Keratinocyte (primary cell): ENCODE measurements at regions not wholly inside any gene's neighbourhood (a gene's known extent, or its start where the extent isn't known, plus 50 kb on each side); places are given as distances from the start of the nearest gene placed in this dataset.

Experiments used
- DNase-seq: peaks from one replicate; pipeline ENCODE4 v3.0.0-alpha.2; 2011; ENCODE audit warnings: low read depth, missing footprints, low spot score
- FAIRE-seq: peaks from 2 replicates; lab custom pipeline; 2011; peaks lifted over from hg19 to GRCh38; lab: Jason Lieb, UNC
- H2AFZ ChIP-seq: 2 replicates; pipeline ENCODE4 v1.6.0; 2012; ENCODE audit warnings: low read length, control low read depth, inconsistent platforms; ENCODE audit not compliant: control insufficient read depth
- H3K27ac ChIP-seq: 2 replicates; pipeline ENCODE4 v1.5.1; 2011; ENCODE audit warnings: low read length; ENCODE audit not compliant: control insufficient read depth, insufficient read depth
- H3K27me3 ChIP-seq: 3 replicates; pipeline ENCODE4 v1.6.0; 2011; ENCODE audit warnings: low read length; ENCODE audit not compliant: control insufficient read depth, insufficient read depth; ENCODE audit errors: extremely low read depth
- H3K36me3 ChIP-seq, 2 experiments: 2 replicates in 1 of 2; 3 replicates in 1 of 2; pipeline ENCODE4 v1.5.1; 2011; ENCODE audit warnings: low read length in 2 of 2, mild to moderate bottlenecking in 1 of 2; ENCODE audit not compliant: control insufficient read depth in 2 of 2, insufficient read depth in 2 of 2; ENCODE audit errors: extremely low read depth in 1 of 2
- H3K4me1 ChIP-seq: 3 replicates; pipeline ENCODE4 v1.5.1; 2011; ENCODE audit warnings: low read length; ENCODE audit not compliant: control insufficient read depth, insufficient read depth; ENCODE audit errors: extremely low read depth
- H3K4me2 ChIP-seq: 3 replicates; pipeline ENCODE4 v1.6.0; 2011; ENCODE audit warnings: low read depth, low read length; ENCODE audit not compliant: control insufficient read depth, insufficient read depth; ENCODE audit errors: extremely low read depth
- H3K4me3 ChIP-seq, 3 experiments: fragments of 200-600 bp in 1 of 3; sonication (generic) in 1 of 3; 2 replicates in 2 of 3; 3 replicates in 1 of 3; pipeline ENCODE4 v1.5.1; 2011 to 2016; ENCODE audit warnings: low read length in 3 of 3, mild to moderate bottlenecking in 3 of 3, control low read depth in 2 of 3, inconsistent platforms in 1 of 3, low read depth in 1 of 3, mixed read lengths in 1 of 3, mixed run types in 1 of 3, moderate library complexity in 1 of 3; ENCODE audit not compliant: control insufficient read depth in 2 of 3, insufficient read depth in 2 of 3; ENCODE audit errors: extremely low read depth in 1 of 3
- H3K79me2 ChIP-seq: 2 replicates; pipeline ENCODE4 v1.6.0; 2012; ENCODE audit warnings: low read length; ENCODE audit not compliant: control insufficient read depth, insufficient read depth
- H3K9ac ChIP-seq: 3 replicates; pipeline ENCODE4 v1.6.0; 2011; ENCODE audit warnings: low read length; ENCODE audit not compliant: control insufficient read depth, insufficient read depth; ENCODE audit errors: extremely low read depth
- H3K9me1 ChIP-seq: 3 replicates; pipeline ENCODE4 v1.6.0; 2011; ENCODE audit warnings: low read length; ENCODE audit not compliant: control insufficient read depth, insufficient read depth; ENCODE audit errors: extremely low read depth
- H3K9me3 ChIP-seq: 2 replicates; pipeline ENCODE4 v1.5.1; 2012; ENCODE audit warnings: low read depth, low read length; ENCODE audit not compliant: control insufficient read depth
- H4K20me1 ChIP-seq: 3 replicates; pipeline ENCODE4 v1.6.0; 2011; ENCODE audit warnings: low read length; ENCODE audit not compliant: control insufficient read depth, insufficient read depth; ENCODE audit errors: extremely low read depth
- EZH2 ChIP-seq: IDR thresholded peaks from one replicate; pipeline ENCODE4 v1.6.1; 2012; ENCODE audit warnings: inconsistent platforms, mild to moderate bottlenecking, low read length, moderate library complexity
- dilution Hi-C: fragments of 300-500 bp; cut with MboI; formaldehyde crosslinking; loops from one replicate; pipeline ENCODE4 v1.7.0; 2020; ENCODE audit warnings: low sequenced_read_pairs; ENCODE audit not compliant: extremely low pct_ligation_motif_present
- TF ChIP-seq, protein P1 (sequence below), 3 experiments: IDR thresholded peaks in 1 of 3; conservative IDR thresholded peaks in 1 of 3; optimal IDR thresholded peaks in 1 of 3; 2 replicates in 2 of 3; 3 replicates in 1 of 3; pipeline versions ENCODE3 to v1.5.1; 2011; ENCODE audit warnings: low read length in 3 of 3, mild to moderate bottlenecking in 3 of 3, moderate library complexity in 2 of 3, control low read depth in 1 of 3, inconsistent platforms in 1 of 3; ENCODE audit not compliant: insufficient read depth in 2 of 3; ENCODE audit errors: extremely low read depth in 1 of 3

DNA sequence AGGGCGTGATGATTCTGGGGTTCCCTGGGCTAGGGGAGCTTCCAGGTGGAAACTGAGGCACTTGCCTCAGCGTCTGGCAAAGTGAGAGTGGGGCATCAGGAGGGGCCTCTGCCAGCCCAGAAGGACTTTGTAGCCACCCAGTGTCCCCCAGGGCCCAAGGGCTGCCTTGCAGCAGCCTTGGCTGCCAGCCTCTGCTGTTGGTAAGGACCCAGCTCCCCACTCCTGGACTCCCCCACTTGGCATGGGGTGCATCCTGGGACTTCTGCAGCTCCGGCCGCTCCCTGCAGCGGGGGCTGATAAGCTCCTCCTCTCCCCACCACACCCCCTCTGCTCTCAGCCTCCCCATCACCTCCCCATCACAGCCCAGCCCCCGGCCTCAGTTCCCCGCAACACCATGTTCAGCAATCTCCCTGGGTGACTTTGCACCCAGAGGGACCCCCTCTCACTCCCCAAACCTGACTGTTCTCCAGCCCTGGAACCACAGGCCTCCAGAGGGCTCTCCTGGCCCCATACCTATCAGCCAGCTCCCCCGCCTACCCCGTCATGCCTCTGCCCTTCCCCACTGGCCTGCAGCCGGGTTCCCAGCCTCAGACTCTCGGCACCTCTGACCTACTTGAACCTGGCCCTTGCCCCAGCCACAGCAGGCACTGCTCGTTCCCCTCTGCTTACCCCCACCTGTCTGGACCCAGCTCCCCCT is 113.0 kb downstream of the CRYAA start:
- Histone ChIP-seq H3K36me3 (no peaks in the 10 kb centered on the region), H3K9ac (no peak overlapping the region), H3K4me3 (no peak overlapping the region), H3K9me1 (no peaks in the 10 kb centered on the region), H3K9me3 (no peaks in the 10 kb centered on the region), H3K4me2 (no peak overlapping the region), H3K27ac (no peak overlapping the region), H3K27me3 (peaks cover 20% of the 10 kb centered on the region), H3K79me2 (no peaks in the 10 kb centered on the region), H4K20me1 (no peaks in the 10 kb centered on the region), H2AFZ (no peak overlapping the region), H3K4me1 (no peaks in the 10 kb centered on the region)
- TF ChIP-seq, protein P1, sequence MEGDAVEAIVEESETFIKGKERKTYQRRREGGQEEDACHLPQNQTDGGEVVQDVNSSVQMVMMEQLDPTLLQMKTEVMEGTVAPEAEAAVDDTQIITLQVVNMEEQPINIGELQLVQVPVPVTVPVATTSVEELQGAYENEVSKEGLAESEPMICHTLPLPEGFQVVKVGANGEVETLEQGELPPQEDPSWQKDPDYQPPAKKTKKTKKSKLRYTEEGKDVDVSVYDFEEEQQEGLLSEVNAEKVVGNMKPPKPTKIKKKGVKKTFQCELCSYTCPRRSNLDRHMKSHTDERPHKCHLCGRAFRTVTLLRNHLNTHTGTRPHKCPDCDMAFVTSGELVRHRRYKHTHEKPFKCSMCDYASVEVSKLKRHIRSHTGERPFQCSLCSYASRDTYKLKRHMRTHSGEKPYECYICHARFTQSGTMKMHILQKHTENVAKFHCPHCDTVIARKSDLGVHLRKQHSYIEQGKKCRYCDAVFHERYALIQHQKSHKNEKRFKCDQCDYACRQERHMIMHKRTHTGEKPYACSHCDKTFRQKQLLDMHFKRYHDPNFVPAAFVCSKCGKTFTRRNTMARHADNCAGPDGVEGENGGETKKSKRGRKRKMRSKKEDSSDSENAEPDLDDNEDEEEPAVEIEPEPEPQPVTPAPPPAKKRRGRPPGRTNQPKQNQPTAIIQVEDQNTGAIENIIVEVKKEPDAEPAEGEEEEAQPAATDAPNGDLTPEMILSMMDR (optimal IDR thresholded peaks at IDR 0.05 in 1 of 3, IDR thresholded peaks at IDR 0.05 in 1 of 3, conservative IDR thresholded peaks at IDR 0.05 in 1 of 3; ENCODE audit: extremely low read depth in 1 of 3, insufficient read depth in 2 of 3, low read length in 3 of 3): no peak
- TF ChIP-seq EZH2: no peak
- DNase-seq: no peak
- no peak for FAIRE-seq
- dilution Hi-C loops: no loop called here

DNA sequence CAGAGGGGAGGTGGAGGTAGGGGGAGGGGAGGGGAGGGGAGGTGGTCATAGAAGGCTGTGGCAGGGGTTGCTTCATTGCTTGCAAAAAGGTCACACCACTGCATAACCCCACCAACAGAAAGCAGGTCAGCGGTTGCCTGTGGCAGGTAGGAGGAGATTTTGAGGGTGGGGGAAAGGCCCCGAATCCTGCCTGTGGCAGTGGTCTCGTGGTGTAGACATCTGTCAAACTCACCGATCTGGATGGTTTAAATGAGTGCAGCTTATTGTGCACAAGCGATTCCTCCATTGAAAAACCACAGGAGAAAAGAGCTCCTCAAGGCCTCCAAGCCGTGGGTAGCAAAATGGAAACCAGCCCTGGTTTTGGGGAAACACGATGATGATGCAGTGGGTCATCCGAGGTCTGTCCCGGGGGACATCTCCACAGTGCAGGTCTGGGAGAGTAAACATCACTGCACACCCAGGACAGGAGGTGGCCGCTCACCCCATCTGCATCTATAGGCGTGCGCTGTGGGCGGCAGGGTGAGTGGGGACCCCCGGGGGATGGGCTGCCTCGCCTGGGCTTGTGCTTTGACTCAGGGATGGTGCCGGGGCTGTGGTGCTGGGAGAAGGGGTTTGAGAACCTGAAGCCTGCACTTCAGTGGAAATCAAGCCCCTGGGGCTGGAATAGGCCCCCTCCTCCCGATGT is 112.3 kb downstream of the CRYAA start:
- no peaks in the 10 kb centered on the region for H4K20me1 ChIP-seq

More for the DNA sequence above, 112.3 kb downstream of the CRYAA start:
- Histone ChIP-seq H3K4me1 (no peaks in the 10 kb centered on the region), H3K36me3 (no peaks in the 10 kb centered on the region), H3K9me1 (no peaks in the 10 kb centered on the region), H3K9ac (no peak overlapping the region), H3K4me2 (no peak overlapping the region), H3K27me3 (peaks cover 28% of the 10 kb centered on the region), H2AFZ (no peak overlapping the region), H3K27ac (no peak overlapping the region), H3K9me3 (no peaks in the 10 kb centered on the region), H3K79me2 (no peaks in the 10 kb centered on the region), H3K4me3 (no peak overlapping the region)
- no peak for TF ChIP-seq EZH2
- TF ChIP-seq, protein P1 (optimal IDR thresholded peaks at IDR 0.05 in 1 of 3, IDR thresholded peaks at IDR 0.05 in 1 of 3, conservative IDR thresholded peaks at IDR 0.05 in 1 of 3; ENCODE audit: extremely low read depth in 1 of 3, insufficient read depth in 2 of 3, low read length in 3 of 3): no peak
- DNase-seq (no peak), FAIRE-seq (no peak)
- dilution Hi-C loops: no loop called here
